EH (cell line): ENCODE measurements at regions not wholly inside any gene's neighbourhood (a gene's known extent, or its start where the extent isn't known, plus 50 kb on each side); places are given as distances from the start of the nearest gene placed in this dataset.

Source experiments
- DNase-seq: peaks from one replicate; pipeline ENCODE4 v3.0.0-alpha.2; 2015; ENCODE audit warnings: low read depth

GRCh38 chr9:126126807-126127206, 199.8 kb upstream of the MVB12B start:
- no peak for DNase-seq

GRCh38 chr9:126127591-126127990, 199.0 kb upstream of the MVB12B start:
- DNase-seq, result no peak

GRCh38 chr9:126128494-126129142, 198.0 kb upstream of the MVB12B start:
- no peak for DNase-seq

- DNase-seq, result no peak
Measured at GRCh38 chr9:126131066-126132010, 195.3 kb upstream of the MVB12B start.

DNA sequence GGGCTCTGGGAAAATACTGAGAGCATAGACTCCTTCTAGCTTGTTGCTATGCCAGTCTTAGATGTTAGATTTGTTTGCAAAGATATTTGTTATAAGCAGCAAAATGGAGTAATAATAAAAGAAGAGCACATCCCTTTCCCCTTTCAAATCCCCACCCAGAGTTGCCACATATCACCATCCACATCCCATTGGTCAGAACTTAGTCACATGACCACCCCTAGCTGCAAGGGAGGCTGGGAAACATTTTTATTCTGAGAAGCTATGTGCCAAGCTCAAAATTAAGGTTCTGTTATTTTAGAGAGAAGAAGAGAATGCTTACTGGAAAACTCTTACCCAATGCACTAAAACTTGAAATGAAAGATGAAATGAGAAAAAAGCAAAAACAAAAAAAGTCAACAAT, 193.9 kb upstream of the MVB12B start:
- DNase-seq, result no peak

- no peak for DNase-seq
Measured at GRCh38 chr9:126144196-126144595, 182.4 kb upstream of the MVB12B start.

GRCh38 chr9:126144603-126145456, 181.8 kb upstream of the MVB12B start:
- DNase-seq, result no peak

GRCh38 chr9:126145887-126146253, 180.8 kb upstream of the MVB12B start:
- DNase-seq, result no peak

DNA sequence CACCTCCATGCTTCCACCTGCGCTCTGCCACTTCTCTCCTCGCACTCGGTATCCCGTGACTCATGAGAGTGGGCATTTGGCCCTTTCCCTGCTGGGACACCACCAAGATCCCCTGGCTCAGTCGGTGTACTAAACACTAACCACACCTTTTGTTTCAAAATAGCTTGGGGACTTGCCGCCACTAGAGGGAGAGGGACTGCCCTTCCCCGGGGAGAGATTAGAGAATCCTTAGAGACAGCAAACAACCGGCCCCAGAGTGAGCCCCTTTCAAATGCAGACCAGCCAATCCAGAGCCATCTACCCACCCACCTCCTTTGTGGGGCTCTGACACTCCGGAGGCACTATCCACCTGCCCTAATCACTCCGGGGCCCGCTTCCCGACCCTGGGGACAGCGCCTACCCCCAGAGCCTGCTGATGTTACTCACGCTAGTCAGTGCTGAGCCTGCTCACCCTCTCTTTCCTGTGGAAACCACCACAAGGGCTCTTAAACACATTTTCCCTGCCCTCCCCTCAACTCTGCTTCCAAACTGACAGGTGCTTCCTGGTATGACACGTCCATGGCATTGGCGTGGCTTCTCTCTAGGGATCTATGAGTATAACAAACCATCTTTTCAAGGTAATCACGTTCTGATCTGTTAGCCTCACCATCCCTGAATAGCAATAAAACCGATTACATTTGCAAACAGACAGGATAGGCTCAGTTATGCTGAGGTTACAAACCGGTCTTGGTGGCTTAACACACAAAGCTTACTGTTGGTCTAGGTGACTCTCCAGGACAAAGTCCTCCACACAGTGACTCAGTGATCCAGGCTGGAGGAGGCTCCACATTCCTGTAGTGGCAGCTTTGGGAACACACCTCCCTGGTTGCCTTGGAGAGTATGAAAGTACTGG, 180.1 kb upstream of the MVB12B start:
- no peak for DNase-seq

GRCh38 chr9:126147186-126147935, 179.3 kb upstream of the MVB12B start:
- no peak for DNase-seq

- DNase-seq, result no peak
Measured at GRCh38 chr9:126147936-126148870, 178.4 kb upstream of the MVB12B start.

GRCh38 chr9:126148994-126149393, 177.6 kb upstream of the MVB12B start:
- DNase-seq, result no peak

DNA sequence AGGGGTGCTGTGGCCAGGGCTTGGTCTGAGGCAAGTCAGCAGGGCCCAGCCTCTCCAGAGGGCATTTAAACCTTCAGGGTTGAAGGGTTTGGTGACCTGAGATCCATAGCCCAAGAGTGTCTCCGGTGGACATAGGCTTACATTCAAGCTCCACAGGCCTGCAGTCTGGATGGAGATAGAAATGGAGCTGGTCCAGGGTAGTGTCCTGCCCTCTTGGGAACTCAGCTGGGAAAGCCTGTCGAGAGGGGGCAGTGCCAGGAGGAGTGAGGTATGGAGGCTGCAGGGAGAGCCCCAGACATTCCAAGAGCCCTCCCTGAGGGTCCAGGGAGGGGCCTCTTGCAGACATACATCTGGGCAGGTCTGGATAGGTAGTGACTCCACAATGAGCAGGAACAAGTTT, 177.0 kb upstream of the MVB12B start:
- DNase-seq, result no peak

- DNase-seq, result no peak
Measured at GRCh38 chr9:126150411-126151030, 176.1 kb upstream of the MVB12B start.

GRCh38 chr9:126151031-126151685, 175.5 kb upstream of the MVB12B start:
- DNase-seq, result no peak

DNA sequence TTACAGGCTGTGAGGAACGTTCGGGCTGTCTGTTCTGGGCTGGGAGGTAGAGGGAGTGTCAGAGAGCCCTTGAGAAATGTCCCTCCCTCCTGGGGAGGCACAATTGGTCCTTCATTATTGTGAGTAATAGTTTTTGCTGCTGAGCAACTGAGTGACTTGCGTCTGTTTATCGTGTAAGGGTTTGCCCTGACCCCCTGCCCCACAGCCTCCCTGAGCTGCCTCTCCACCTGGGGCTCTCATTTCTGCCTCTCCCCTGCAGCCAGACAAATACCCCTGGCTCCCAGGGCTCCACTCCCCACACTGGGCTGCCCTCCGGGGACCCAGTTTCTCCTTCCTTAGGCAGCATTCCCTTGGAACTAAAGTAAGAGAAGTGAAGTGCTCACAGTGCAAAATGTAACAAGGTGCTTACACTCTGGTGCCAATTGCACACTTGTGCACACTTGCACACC, 174.9 kb upstream of the MVB12B start:
- DNase-seq, result no peak

GRCh38 chr9:126152622-126153362, 173.8 kb upstream of the MVB12B start:
- no peak for DNase-seq

DNA sequence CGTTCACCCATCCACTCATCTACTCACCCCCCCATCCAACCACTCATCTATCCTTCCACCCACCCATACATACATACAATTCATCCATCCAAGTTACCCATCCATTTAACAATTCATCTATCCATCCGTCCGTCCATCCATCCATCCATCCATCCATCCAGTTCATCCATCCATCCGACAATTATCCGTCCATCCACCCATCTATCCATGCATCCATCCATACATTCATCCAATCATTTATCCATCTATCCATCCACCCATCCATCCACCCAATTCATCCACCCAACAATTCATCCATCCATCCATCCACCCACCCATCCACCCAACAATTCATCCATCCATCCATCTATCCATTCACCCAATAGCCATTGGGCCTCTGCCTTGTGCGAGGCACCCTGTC, 173.2 kb upstream of the MVB12B start:
- DNase-seq, result no peak
